ENCODE measurements at regions not wholly inside any gene's neighbourhood (a gene's known extent, or its start where the extent isn't known, plus 50 kb on each side); places are given as distances from the start of the nearest gene placed in this dataset.

DNA sequence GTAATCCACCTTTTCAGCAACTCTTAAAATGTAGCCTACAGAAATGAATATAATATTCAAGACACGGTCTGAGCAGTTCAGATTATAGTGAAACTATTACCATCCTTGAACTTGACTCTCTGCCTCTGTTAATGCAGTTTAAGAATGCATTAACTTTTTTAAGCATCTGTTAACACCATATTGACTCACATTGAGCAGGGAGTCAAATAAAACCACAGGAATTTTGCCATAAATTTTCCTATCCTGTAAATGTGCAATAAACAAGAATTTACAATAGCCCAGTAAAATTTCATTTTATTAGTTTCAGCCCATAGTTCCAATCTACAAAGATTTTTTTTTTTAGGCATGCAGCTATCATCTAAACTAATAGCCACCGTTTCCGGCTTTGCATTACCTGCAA, 239.2 kb upstream of the DEFB112 start:
- TF ChIP-seq, protein P1, sequence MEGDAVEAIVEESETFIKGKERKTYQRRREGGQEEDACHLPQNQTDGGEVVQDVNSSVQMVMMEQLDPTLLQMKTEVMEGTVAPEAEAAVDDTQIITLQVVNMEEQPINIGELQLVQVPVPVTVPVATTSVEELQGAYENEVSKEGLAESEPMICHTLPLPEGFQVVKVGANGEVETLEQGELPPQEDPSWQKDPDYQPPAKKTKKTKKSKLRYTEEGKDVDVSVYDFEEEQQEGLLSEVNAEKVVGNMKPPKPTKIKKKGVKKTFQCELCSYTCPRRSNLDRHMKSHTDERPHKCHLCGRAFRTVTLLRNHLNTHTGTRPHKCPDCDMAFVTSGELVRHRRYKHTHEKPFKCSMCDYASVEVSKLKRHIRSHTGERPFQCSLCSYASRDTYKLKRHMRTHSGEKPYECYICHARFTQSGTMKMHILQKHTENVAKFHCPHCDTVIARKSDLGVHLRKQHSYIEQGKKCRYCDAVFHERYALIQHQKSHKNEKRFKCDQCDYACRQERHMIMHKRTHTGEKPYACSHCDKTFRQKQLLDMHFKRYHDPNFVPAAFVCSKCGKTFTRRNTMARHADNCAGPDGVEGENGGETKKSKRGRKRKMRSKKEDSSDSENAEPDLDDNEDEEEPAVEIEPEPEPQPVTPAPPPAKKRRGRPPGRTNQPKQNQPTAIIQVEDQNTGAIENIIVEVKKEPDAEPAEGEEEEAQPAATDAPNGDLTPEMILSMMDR (tag by site-specific recombination; IDR thresholded peaks at IDR 0.05) = no peak
- TF ChIP-seq ZNF114 (tag by site-specific recombination; IDR thresholded peaks at IDR 0.05) (no peak), ZBTB49 (tag by site-specific recombination; IDR thresholded peaks at IDR 0.05; ENCODE audit: low read depth) (no peak), ELK4 (IDR thresholded peaks at IDR 0.05; ENCODE audit: borderline replicate concordance, low read depth, low read length) (no peak), ZBTB7A (tag by site-specific recombination; IDR thresholded peaks at IDR 0.05; ENCODE audit: low read depth) (no peak), TRIM28 (IDR thresholded peaks at IDR 0.05; ENCODE audit: borderline replicate concordance, low read length) (no peak), ZNF391 (tag by site-specific recombination; IDR thresholded peaks at IDR 0.05; ENCODE audit: borderline replicate concordance, low read depth) (no peak), ZNF549 (tag by site-specific recombination; IDR thresholded peaks at IDR 0.05) (no peak), ZNF561 (tag by site-specific recombination; IDR thresholded peaks at IDR 0.05; ENCODE audit: borderline replicate concordance) (no peak), ZFP37 (tag by site-specific recombination; IDR thresholded peaks at IDR 0.05) (no peak)
- TF ChIP-seq, protein P2, sequence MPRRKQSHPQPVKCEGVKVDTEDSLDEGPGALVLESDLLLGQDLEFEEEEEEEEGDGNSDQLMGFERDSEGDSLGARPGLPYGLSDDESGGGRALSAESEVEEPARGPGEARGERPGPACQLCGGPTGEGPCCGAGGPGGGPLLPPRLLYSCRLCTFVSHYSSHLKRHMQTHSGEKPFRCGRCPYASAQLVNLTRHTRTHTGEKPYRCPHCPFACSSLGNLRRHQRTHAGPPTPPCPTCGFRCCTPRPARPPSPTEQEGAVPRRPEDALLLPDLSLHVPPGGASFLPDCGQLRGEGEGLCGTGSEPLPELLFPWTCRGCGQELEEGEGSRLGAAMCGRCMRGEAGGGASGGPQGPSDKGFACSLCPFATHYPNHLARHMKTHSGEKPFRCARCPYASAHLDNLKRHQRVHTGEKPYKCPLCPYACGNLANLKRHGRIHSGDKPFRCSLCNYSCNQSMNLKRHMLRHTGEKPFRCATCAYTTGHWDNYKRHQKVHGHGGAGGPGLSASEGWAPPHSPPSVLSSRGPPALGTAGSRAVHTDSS (tag by site-specific recombination; IDR thresholded peaks at IDR 0.05) = no peak
- TF ChIP-seq, protein P3, sequence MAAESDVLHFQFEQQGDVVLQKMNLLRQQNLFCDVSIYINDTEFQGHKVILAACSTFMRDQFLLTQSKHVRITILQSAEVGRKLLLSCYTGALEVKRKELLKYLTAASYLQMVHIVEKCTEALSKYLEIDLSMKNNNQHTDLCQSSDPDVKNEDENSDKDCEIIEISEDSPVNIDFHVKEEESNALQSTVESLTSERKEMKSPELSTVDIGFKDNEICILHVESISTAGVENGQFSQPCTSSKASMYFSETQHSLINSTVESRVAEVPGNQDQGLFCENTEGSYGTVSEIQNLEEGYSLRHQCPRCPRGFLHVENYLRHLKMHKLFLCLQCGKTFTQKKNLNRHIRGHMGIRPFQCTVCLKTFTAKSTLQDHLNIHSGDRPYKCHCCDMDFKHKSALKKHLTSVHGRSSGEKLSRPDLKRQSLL (tag by site-specific recombination; IDR thresholded peaks at IDR 0.05) = no peak

All from HEK293 (cell line).